Ishikawa (cell line): ENCODE measurements at regions not wholly inside any gene's neighbourhood (a gene's known extent, or its start where the extent isn't known, plus 50 kb on each side); places are given as distances from the start of the nearest gene placed in this dataset.

Source experiments
- MAX ChIP-seq: IDR thresholded peaks from 2 replicates; pipeline ENCODE4 v1.6.1; 2012
- TAF1 ChIP-seq: IDR thresholded peaks from 2 replicates; pipeline ENCODE4 v1.6.1; 2012; ENCODE audit warnings: low read depth, mild to moderate bottlenecking
- YY1 ChIP-seq: IDR thresholded peaks from 2 replicates; pipeline ENCODE4 v1.6.1; 2012; ENCODE audit warnings: low read depth

DNA sequence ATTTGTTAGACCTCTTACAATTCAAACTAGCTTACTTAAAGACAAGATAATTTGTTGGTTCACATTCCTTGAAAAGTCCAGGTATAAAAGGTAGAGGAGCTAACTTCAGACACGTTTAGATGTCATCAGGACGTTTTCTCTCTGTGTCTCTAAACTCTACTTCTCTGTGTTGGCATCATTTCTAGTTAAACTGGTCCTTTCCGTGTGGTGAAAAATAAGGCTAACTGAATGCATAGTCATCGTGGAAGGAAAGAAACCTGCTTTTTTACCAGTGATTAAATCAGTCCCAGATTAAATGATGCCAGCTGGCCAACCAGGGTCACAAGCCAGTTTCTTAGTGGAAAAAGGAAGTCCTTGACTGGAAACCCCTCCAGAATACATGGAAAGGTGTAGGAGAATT, 168.4 kb upstream of the AHI1 start:
- TF ChIP-seq TAF1 (no peak), YY1 (no peak), MAX (no peak)
